HEK293 (cell line): ENCODE measurements at regions not wholly inside any gene's neighbourhood (a gene's known extent, or its start where the extent isn't known, plus 50 kb on each side); places are given as distances from the start of the nearest gene placed in this dataset.

ENCODE experiments used
- CTCF ChIA-PET: fragments of 350-600 bp; formaldehyde crosslinking; extraction: SDS; loops from one replicate; lab custom pipeline; 2021; ENCODE audit warnings: antibody characterized with exemption; lab: Yijun Ruan, JAX
- POLR2A ChIA-PET: fragments of 300-600 bp; formaldehyde crosslinking; extraction: SDS; loops from one replicate; lab custom pipeline; 2020; ENCODE audit warnings: antibody characterized with exemption, inconsistent platforms; lab: Yijun Ruan, JAX
- H3K27ac ChIP-seq: fragments of 200-500 bp; sonication (Bioruptor generic); 2 replicates; pipeline ENCODE4 v1.5.1; 2014; ENCODE audit warnings: low read depth, low read length, control low read depth, inconsistent platforms; ENCODE audit errors: extremely low read depth
- H3K36me3 ChIP-seq, 2 experiments: fragments of 200-500 bp in 1 of 2; sonication (Bioruptor generic) in 1 of 2; 1 replicate in 1 of 2; 2 replicates in 1 of 2; pipeline ENCODE4 v1.5.1; 2014 to 2017; ENCODE audit warnings: inconsistent platforms in 2 of 2, low read length in 2 of 2; ENCODE audit not compliant: control insufficient read depth in 2 of 2, insufficient read depth in 1 of 2
- H3K4me1 ChIP-seq: fragments of 200-500 bp; sonication (Bioruptor generic); 2 replicates; pipeline ENCODE4 v1.5.1; 2014; ENCODE audit warnings: mild to moderate bottlenecking, low read length, inconsistent platforms; ENCODE audit not compliant: control insufficient read depth, insufficient read depth
- H3K4me3 ChIP-seq: 2 replicates; pipeline ENCODE4 v1.5.1; 2011; ENCODE audit warnings: low read depth, mild to moderate bottlenecking, control low read depth, low read length, moderate library complexity
- H3K9me3 ChIP-seq: fragments of 200-500 bp; sonication (Bioruptor generic); 2 replicates; pipeline ENCODE4 v1.5.1; 2014; ENCODE audit warnings: low read depth, low read length, inconsistent platforms; ENCODE audit not compliant: control insufficient read depth, insufficient read depth
- GFI1B ChIP-seq: fragments of 450-650 bp; formaldehyde crosslinking; IDR thresholded peaks from 2 replicates; pipeline ENCODE4 v1.5.1; 2016; ENCODE audit warnings: missing biosample characterization, missing genetic modification characterization
- GLI2 ChIP-seq: fragments of 450-650 bp; formaldehyde crosslinking; IDR thresholded peaks from 2 replicates; pipeline ENCODE4; 2017; ENCODE audit warnings: missing biosample characterization, missing genetic modification characterization, low read depth, borderline replicate concordance
- HOXC10 ChIP-seq: sonication (generic); formaldehyde crosslinking; IDR thresholded peaks from 2 replicates; pipeline ENCODE4 v1.8.1; 2023; ENCODE audit warnings: mild to moderate bottlenecking, missing genetic modification reagents
- KLF16 ChIP-seq: fragments of 450-650 bp; formaldehyde crosslinking; IDR thresholded peaks from 2 replicates; pipeline ENCODE4 v1.5.1; 2017; ENCODE audit warnings: missing biosample characterization, missing genetic modification characterization
- KLF17 ChIP-seq: fragments of 450-650 bp; formaldehyde crosslinking; IDR thresholded peaks from 2 replicates; pipeline ENCODE4 v1.5.1; 2016; ENCODE audit warnings: missing biosample characterization, missing genetic modification characterization
- KLF7 ChIP-seq: fragments of 450-650 bp; formaldehyde crosslinking; IDR thresholded peaks from 2 replicates; pipeline ENCODE4 v1.5.1; 2016; ENCODE audit warnings: missing biosample characterization, missing genetic modification characterization, borderline replicate concordance
- KLF9 ChIP-seq: fragments of 450-650 bp; formaldehyde crosslinking; IDR thresholded peaks from 2 replicates; pipeline ENCODE4 v1.5.1; 2016; ENCODE audit warnings: missing biosample characterization, missing genetic modification characterization, low read depth
- SETDB1 ChIP-seq: IDR thresholded peaks from one replicate; pipeline ENCODE4 v1.6.1; 2017; ENCODE audit warnings: mild to moderate bottlenecking, low read length, moderate library complexity, mixed read lengths; ENCODE audit not compliant: insufficient read length
- ZBTB11 ChIP-seq: fragments of 450-650 bp; formaldehyde crosslinking; conservative IDR thresholded peaks from 2 replicates; pipeline ENCODE4 v1.5.1; 2016; ENCODE audit warnings: low read depth, missing biosample characterization, missing genetic modification characterization
- ZFP41 ChIP-seq: fragments of 450-650 bp; formaldehyde crosslinking; IDR thresholded peaks from 2 replicates; pipeline ENCODE4 v1.5.1; 2016; ENCODE audit warnings: missing biosample characterization, missing genetic modification characterization, borderline replicate concordance
- ZNF155 ChIP-seq: fragments of 450-650 bp; formaldehyde crosslinking; IDR thresholded peaks from 2 replicates; pipeline ENCODE4 v1.5.1; 2016; ENCODE audit warnings: missing biosample characterization, missing genetic modification characterization
- ZNF157 ChIP-seq: fragments of 450-650 bp; formaldehyde crosslinking; IDR thresholded peaks from 2 replicates; pipeline ENCODE4 v1.5.1; 2016; ENCODE audit warnings: missing biosample characterization, missing genetic modification characterization
- ZNF26 ChIP-seq: fragments of 450-650 bp; formaldehyde crosslinking; IDR thresholded peaks from 2 replicates; pipeline ENCODE4 v1.5.1; 2016; ENCODE audit warnings: missing biosample characterization, missing genetic modification characterization
- ZNF335 ChIP-seq: fragments of 450-650 bp; formaldehyde crosslinking; conservative IDR thresholded peaks from 2 replicates; pipeline ENCODE4 v1.5.1; 2016; ENCODE audit warnings: missing biosample characterization, missing genetic modification characterization
- ZNF37A ChIP-seq: fragments of 450-650 bp; IDR thresholded peaks from 2 replicates; pipeline ENCODE4 v1.5.1; 2018; ENCODE audit warnings: missing biosample characterization, missing genetic modification characterization
- ZNF391 ChIP-seq: fragments of 450-650 bp; formaldehyde crosslinking; IDR thresholded peaks from 2 replicates; pipeline ENCODE4 v1.5.1; 2016; ENCODE audit warnings: low read depth, missing biosample characterization, missing genetic modification characterization, borderline replicate concordance
- ZNF473 ChIP-seq: fragments of 450-650 bp; formaldehyde crosslinking; IDR thresholded peaks from 2 replicates; pipeline ENCODE4 v1.5.1; 2017; ENCODE audit warnings: missing biosample characterization, missing genetic modification characterization
- ZNF530 ChIP-seq: fragments of 450-650 bp; formaldehyde crosslinking; IDR thresholded peaks from 2 replicates; pipeline ENCODE4 v1.5.1; 2016; ENCODE audit warnings: low read depth, missing biosample characterization, missing genetic modification characterization
- ZNF548 ChIP-seq: fragments of 450-650 bp; formaldehyde crosslinking; IDR thresholded peaks from 2 replicates; pipeline ENCODE4 v1.5.1; 2016; ENCODE audit warnings: missing biosample characterization, missing genetic modification characterization
- ZNF600 ChIP-seq: fragments of 450-650 bp; formaldehyde crosslinking; IDR thresholded peaks from 2 replicates; pipeline ENCODE4 v1.5.1; 2016; ENCODE audit warnings: missing biosample characterization, missing genetic modification characterization
- ZNF626 ChIP-seq: fragments of 450-650 bp; sonication (Bioruptor Pico); formaldehyde crosslinking; IDR thresholded peaks from 2 replicates; pipeline ENCODE4 v1.5.1; 2018; ENCODE audit warnings: missing biosample characterization, missing genetic modification characterization, inconsistent platforms

- CTCF ChIA-PET: no interaction called here
- no peaks in the 10 kb centered on the region for H3K9me3 ChIP-seq
- TF ChIP-seq ZNF626 (tag by site-specific recombination) (no peak), ZNF548 (no peak), KLF17 (no peak)
- TF ChIP-seq, all 188 proteins: peak for 0
- H3K27ac ChIP-seq: no peak overlapping the region
- no peaks in the 10 kb centered on the region for H3K36me3 ChIP-seq
- no peaks in the 10 kb centered on the region for H3K4me1 ChIP-seq
- H3K4me3 ChIP-seq: no peak overlapping the region
- POLR2A ChIA-PET: no interaction called here
Measured at GRCh38 chr7:3195160-3195559, 105.9 kb upstream of the SDK1 start.

GRCh38 chr7:3196629-3197400 lies 104.2 kb upstream of the SDK1 start:
- POLR2A ChIA-PET: no interaction called here
- no peak for TF ChIP-seq GLI2
- no peak for TF ChIP-seq ZBTB11
- TF ChIP-seq KLF7 (tag by site-specific recombination): no peak
- no peak for TF ChIP-seq ZFP41
- no peak for TF ChIP-seq ZNF335 (tag by site-specific recombination)
- no peak overlapping the region for H3K4me3 ChIP-seq
- no peaks in the 10 kb centered on the region for H3K4me1 ChIP-seq
- CTCF ChIA-PET: interaction anchor here (0.6 to 0.7 kb wide), 2 partner anchors 128 to 525 kb away, joined by 3 to 9 read pairs; no protein-coding TSS in a partner anchor
- H3K36me3 ChIP-seq: no peaks in the 10 kb centered on the region
- H3K9me3 ChIP-seq: no peaks in the 10 kb centered on the region
- no peak overlapping the region for H3K27ac ChIP-seq

GRCh38 chr7:3197567-3198213 lies 103.4 kb upstream of the SDK1 start:
- TF ChIP-seq ZNF155 (tag by site-specific recombination): no peak
- TF ChIP-seq HOXC10 (CRISPR knock-in tag): no peak
- no peak for TF ChIP-seq ZNF530
- no peak for TF ChIP-seq ZNF391 (tag by site-specific recombination)
- no peak for TF ChIP-seq ZNF37A (tag by site-specific recombination)
- no peak for TF ChIP-seq KLF16 (tag by site-specific recombination)
- TF ChIP-seq ZNF26 (tag by site-specific recombination): no peak
- no peak for TF ChIP-seq ZNF473 (tag by site-specific recombination)
- no peak for TF ChIP-seq GFI1B (tag by site-specific recombination)
- TF ChIP-seq SETDB1: no peak
- TF ChIP-seq ZNF600: no peak
- TF ChIP-seq ZNF157 (tag by site-specific recombination): no peak
- TF ChIP-seq KLF9: no peak
- POLR2A ChIA-PET: interaction anchor here (0.6 kb wide), 1 partner anchor 321 kb away, joined by 3 read pairs; no protein-coding TSS in a partner anchor
- no peaks in the 10 kb centered on the region for H3K4me1 ChIP-seq
- no peaks in the 10 kb centered on the region for H3K9me3 ChIP-seq
- CTCF ChIA-PET: interaction anchor here (0.6 kb wide), 2 partner anchors 9 to 129 kb away, joined by 3 to 9 read pairs; no protein-coding TSS in a partner anchor
- H3K36me3 ChIP-seq: no peaks in the 10 kb centered on the region
- no peak overlapping the region for H3K4me3 ChIP-seq
- no peak overlapping the region for H3K27ac ChIP-seq
